Fibroblast of lung (primary cell): ENCODE measurements at regions not wholly inside any gene's neighbourhood (a gene's known extent, or its start where the extent isn't known, plus 50 kb on each side); places are given as distances from the start of the nearest gene placed in this dataset.
"Not testable (repeated sequence)": the region's sequence is repeated elsewhere in the genome, so short reads cannot be mapped to it uniquely, and the experiment has no call there.

Source experiments
- DNase-seq, 2 donors: peaks; one replicate each; pipeline versions ENCODE4 v3.0.0 to v3.0.0-alpha.2; 2010; ENCODE audit warnings: low read depth in 2 of 2
- H2AFZ ChIP-seq: 2 replicates; pipeline ENCODE4 v1.5.1; 2012; ENCODE audit warnings: low read length, control low read depth, inconsistent platforms
- H3K27ac ChIP-seq: 2 replicates; pipeline ENCODE4 v1.5.1; 2011; ENCODE audit warnings: low read length, control low read depth; ENCODE audit not compliant: insufficient read depth
- H3K27me3 ChIP-seq: 2 replicates; pipeline ENCODE4 v1.5.1; 2011; ENCODE audit warnings: mild to moderate bottlenecking, low read length; ENCODE audit not compliant: control insufficient read depth, insufficient read depth
- H3K36me3 ChIP-seq: 2 replicates; pipeline ENCODE4 v1.5.1; 2011; ENCODE audit warnings: low read length; ENCODE audit not compliant: control insufficient read depth, insufficient read depth
- H3K4me1 ChIP-seq: 2 replicates; pipeline ENCODE4 v1.5.1; 2011; ENCODE audit warnings: low read length; ENCODE audit not compliant: control insufficient read depth, insufficient read depth; ENCODE audit errors: extremely low read depth
- H3K4me2 ChIP-seq: 2 replicates; pipeline ENCODE4 v1.5.1; 2011; ENCODE audit warnings: low read length, control low read depth; ENCODE audit not compliant: insufficient read depth; ENCODE audit errors: extremely low read depth
- H3K4me3 ChIP-seq, 4 experiments: fragments of 200-600 bp in 1 of 4; sonication (generic) in 1 of 4; replicated peaks in 1 of 4; 2 replicates each; pipeline ENCODE4 v1.5.1; 2011 to 2016; ENCODE audit warnings: low read length in 4 of 4, low read depth in 3 of 4, mild to moderate bottlenecking in 3 of 4, control low read depth in 2 of 4, inconsistent platforms in 1 of 4, mixed read lengths in 1 of 4; ENCODE audit not compliant: insufficient read depth in 1 of 4; ENCODE audit errors: control extremely low read depth in 1 of 4
- H3K79me2 ChIP-seq: 2 replicates; pipeline ENCODE4 v1.5.1; 2012; ENCODE audit warnings: mild to moderate bottlenecking, low read length, inconsistent platforms; ENCODE audit not compliant: control insufficient read depth, insufficient read depth
- H3K9ac ChIP-seq: 2 replicates; pipeline ENCODE4 v1.5.1; 2011; ENCODE audit warnings: mild to moderate bottlenecking, low read length, control low read depth; ENCODE audit not compliant: insufficient read depth
- H3K9me3 ChIP-seq: 2 replicates; pipeline ENCODE4 v1.5.1; 2012; ENCODE audit warnings: low read depth, low read length; ENCODE audit not compliant: control insufficient read depth, insufficient read depth
- H4K20me1 ChIP-seq: 2 replicates; pipeline ENCODE4 v1.5.1; 2011; ENCODE audit warnings: low read length; ENCODE audit not compliant: control insufficient read depth, insufficient read depth; ENCODE audit errors: extremely low read depth
- EZH2 ChIP-seq: IDR thresholded peaks from 2 replicates; pipeline ENCODE4 v1.5.1; 2012; ENCODE audit warnings: low read length, control low read depth, mild to moderate bottlenecking; ENCODE audit errors: missing control alignments
- TF ChIP-seq, protein P1 (sequence below), 2 donors: IDR thresholded peaks in 1 of 2; conservative IDR thresholded peaks in 1 of 2; 1 replicate in 1 of 2; 2 replicates in 1 of 2; pipeline ENCODE4 v1.5.1; 2011 to 2012; ENCODE audit warnings: low read length in 2 of 2, control low read depth in 1 of 2, inconsistent platforms in 1 of 2, low read depth in 1 of 2, mild to moderate bottlenecking in 1 of 2

DNA sequence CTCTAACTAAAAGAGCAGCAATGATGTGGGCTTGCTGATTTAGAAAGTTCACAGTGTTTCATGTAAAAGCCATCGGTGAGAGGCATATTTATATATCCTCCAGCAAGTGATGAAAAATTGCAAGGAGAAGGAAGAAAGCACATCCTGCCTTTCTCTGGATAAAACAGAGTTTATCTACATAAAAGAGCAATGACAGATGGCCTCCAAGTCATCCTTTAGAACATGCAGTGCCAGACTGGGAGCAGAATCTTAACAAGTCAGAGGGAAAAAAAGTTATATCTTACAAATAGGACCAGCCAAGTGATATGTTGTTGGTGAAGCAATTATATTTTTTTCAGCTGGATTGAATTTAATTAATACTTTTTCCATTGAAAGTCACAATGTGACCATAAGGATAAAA is 253.8 kb upstream of the MGMT start:
- Histone ChIP-seq H3K27me3 (no peaks in the 10 kb centered on the region), H3K9me3 (no peaks in the 10 kb centered on the region), H3K9ac (no peak overlapping the region), H3K4me3 (no peak overlapping the region), H3K4me1 (no peaks in the 10 kb centered on the region), H3K36me3 (no peaks in the 10 kb centered on the region), H3K79me2 (no peaks in the 10 kb centered on the region), H4K20me1 (no peaks in the 10 kb centered on the region), H2AFZ (no peak overlapping the region), H3K27ac (no peak overlapping the region), H3K4me2 (no peak overlapping the region)
- no peak for DNase-seq
- TF ChIP-seq, protein P1, sequence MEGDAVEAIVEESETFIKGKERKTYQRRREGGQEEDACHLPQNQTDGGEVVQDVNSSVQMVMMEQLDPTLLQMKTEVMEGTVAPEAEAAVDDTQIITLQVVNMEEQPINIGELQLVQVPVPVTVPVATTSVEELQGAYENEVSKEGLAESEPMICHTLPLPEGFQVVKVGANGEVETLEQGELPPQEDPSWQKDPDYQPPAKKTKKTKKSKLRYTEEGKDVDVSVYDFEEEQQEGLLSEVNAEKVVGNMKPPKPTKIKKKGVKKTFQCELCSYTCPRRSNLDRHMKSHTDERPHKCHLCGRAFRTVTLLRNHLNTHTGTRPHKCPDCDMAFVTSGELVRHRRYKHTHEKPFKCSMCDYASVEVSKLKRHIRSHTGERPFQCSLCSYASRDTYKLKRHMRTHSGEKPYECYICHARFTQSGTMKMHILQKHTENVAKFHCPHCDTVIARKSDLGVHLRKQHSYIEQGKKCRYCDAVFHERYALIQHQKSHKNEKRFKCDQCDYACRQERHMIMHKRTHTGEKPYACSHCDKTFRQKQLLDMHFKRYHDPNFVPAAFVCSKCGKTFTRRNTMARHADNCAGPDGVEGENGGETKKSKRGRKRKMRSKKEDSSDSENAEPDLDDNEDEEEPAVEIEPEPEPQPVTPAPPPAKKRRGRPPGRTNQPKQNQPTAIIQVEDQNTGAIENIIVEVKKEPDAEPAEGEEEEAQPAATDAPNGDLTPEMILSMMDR (conservative IDR thresholded peaks at IDR 0.05 in 1 of 2, IDR thresholded peaks at IDR 0.05 in 1 of 2; ENCODE audit: low read depth in 1 of 2, low read length in 2 of 2) = no peak
- no peak for TF ChIP-seq EZH2

- DNase-seq, H4K20me1 ChIP-seq, H3K4me3 ChIP-seq, H3K4me2 ChIP-seq, H3K9me3 ChIP-seq, H3K9ac ChIP-seq, H3K27me3 ChIP-seq, H2AFZ ChIP-seq, H3K36me3 ChIP-seq, H3K79me2 ChIP-seq, H3K27ac ChIP-seq, H3K4me1 ChIP-seq: not testable (repeated sequence)
These were observed 253.0 kb upstream of the MGMT start for GRCh38 chr10:129213996-129214395.

DNA sequence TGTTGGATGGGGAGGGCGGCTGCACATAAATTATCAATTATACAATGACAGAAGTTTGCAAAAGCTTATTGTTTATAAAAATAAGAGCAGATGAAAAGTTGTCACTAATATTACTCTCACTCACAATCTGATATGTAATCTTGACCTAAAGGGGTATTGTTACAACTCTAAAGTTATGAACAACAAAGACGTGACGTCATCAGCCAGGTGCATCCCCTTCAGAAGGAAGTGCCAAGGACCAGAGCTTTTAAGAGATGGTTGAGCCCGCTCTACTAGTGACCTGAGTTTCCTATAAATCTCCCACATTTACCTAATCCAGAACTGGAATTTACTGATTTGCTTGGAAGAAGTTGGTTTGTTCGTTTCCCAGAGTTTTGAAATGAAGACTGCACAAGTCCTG is 247.7 kb upstream of the MGMT start:
- no peak overlapping the region for H3K27ac ChIP-seq
- no peaks in the 10 kb centered on the region for H3K4me1 ChIP-seq
- no peak overlapping the region for H3K4me3 ChIP-seq
- no peaks in the 10 kb centered on the region for H3K9me3 ChIP-seq
- no peak overlapping the region for H3K4me2 ChIP-seq
- H2AFZ ChIP-seq = no peak overlapping the region
- no peaks in the 10 kb centered on the region for H3K79me2 ChIP-seq
- TF ChIP-seq, protein P1 (conservative IDR thresholded peaks at IDR 0.05 in 1 of 2, IDR thresholded peaks at IDR 0.05 in 1 of 2; ENCODE audit: low read depth in 1 of 2, low read length in 2 of 2) = no peak
- no peak for TF ChIP-seq EZH2
- no peak overlapping the region for H3K9ac ChIP-seq
- H3K27me3 ChIP-seq = no peaks in the 10 kb centered on the region
- H3K36me3 ChIP-seq = no peaks in the 10 kb centered on the region
- H4K20me1 ChIP-seq = no peaks in the 10 kb centered on the region
- no peak for DNase-seq

- Histone ChIP-seq H2AFZ (no peak overlapping the region), H3K4me1 (no peaks in the 10 kb centered on the region), H3K4me2 (no peak overlapping the region), H3K36me3 (no peaks in the 10 kb centered on the region), H4K20me1 (no peaks in the 10 kb centered on the region), H3K9ac (no peak overlapping the region), H3K27ac (no peak overlapping the region), H3K27me3 (no peaks in the 10 kb centered on the region), H3K4me3 (no peak overlapping the region), H3K9me3 (no peaks in the 10 kb centered on the region), H3K79me2 (no peaks in the 10 kb centered on the region)
- TF ChIP-seq, protein P1 (conservative IDR thresholded peaks at IDR 0.05 in 1 of 2, IDR thresholded peaks at IDR 0.05 in 1 of 2; ENCODE audit: low read depth in 1 of 2, low read length in 2 of 2) = no peak
- TF ChIP-seq EZH2 = no peak
- no peak for DNase-seq
These were observed 244.6 kb upstream of the MGMT start for GRCh38 chr10:129222436-129222835.
